Neural cell (in vitro differentiated cells): ENCODE measurements at regions not wholly inside any gene's neighbourhood (a gene's known extent, or its start where the extent isn't known, plus 50 kb on each side); places are given as distances from the start of the nearest gene placed in this dataset.

Experiments used
- H2AFZ ChIP-seq: fragments of 200-600, 300-800 bp; sonication (generic), shearing (Covaris generic); 2 replicates; pipeline ENCODE4 v1.6.0; 2014; ENCODE audit warnings: low read depth, mild to moderate bottlenecking, antibody characterized with exemption, low read length, moderate library complexity
- H3F3A ChIP-seq: fragments of 200-600 bp; shearing (Covaris generic); 2 replicates; pipeline ENCODE4 v1.6.1; 2016; ENCODE audit warnings: mild to moderate bottlenecking, moderate library complexity, mixed read lengths, antibody characterized with exemption, low read length; ENCODE audit not compliant: insufficient read depth, poor library complexity, severe bottlenecking
- H3K27ac ChIP-seq: fragments of 200-600, 300-800 bp; sonication (generic), shearing (Covaris generic); 2 replicates; pipeline ENCODE4 v1.5.1; 2014; ENCODE audit warnings: mild to moderate bottlenecking, low read length, moderate library complexity
- H3K27me3 ChIP-seq: fragments of 300-800, 200-600 bp; sonication (generic), shearing (Covaris generic); 2 replicates; pipeline ENCODE4 v1.6.0; 2014; ENCODE audit warnings: mild to moderate bottlenecking, low read depth, low read length, moderate library complexity; ENCODE audit not compliant: insufficient read depth
- H3K36me3 ChIP-seq: fragments of 300-800, 200-600 bp; sonication (generic), shearing (Covaris generic); 2 replicates; pipeline ENCODE4 v1.5.1; 2014; ENCODE audit warnings: mild to moderate bottlenecking, antibody characterized with exemption, low read length, moderate library complexity; ENCODE audit not compliant: insufficient read depth
- H3K4me2 ChIP-seq: fragments of 300-800, 200-600 bp; sonication (generic), shearing (Covaris generic); 2 replicates; pipeline ENCODE4 v1.6.0; 2014; ENCODE audit warnings: mild to moderate bottlenecking, low read length
- H3K4me3 ChIP-seq: fragments of 300-800, 200-600 bp; sonication (generic), shearing (Covaris generic); 2 replicates; pipeline ENCODE4 v1.5.1; 2014; ENCODE audit warnings: mild to moderate bottlenecking, low read length, moderate library complexity
- H3K79me2 ChIP-seq: fragments of 200-600 bp; shearing (Covaris generic); replicated peaks from 2 replicates; pipeline ENCODE4 v1.6.0; 2014; ENCODE audit warnings: mild to moderate bottlenecking, low read length, moderate library complexity; ENCODE audit not compliant: insufficient read depth
- H3K9ac ChIP-seq: fragments of 300-800, 200-600 bp; sonication (generic), shearing (Covaris generic); 2 replicates; pipeline ENCODE4 v1.6.1; 2016; ENCODE audit warnings: mild to moderate bottlenecking, low read length, mixed read lengths
- H3K9me2 ChIP-seq: fragments of 200-600 bp; shearing (Covaris generic); 2 replicates; pipeline ENCODE4 v1.6.1; 2016; ENCODE audit warnings: mild to moderate bottlenecking, low read length, mixed read lengths; ENCODE audit not compliant: insufficient read depth
- H3K9me3 ChIP-seq: fragments of 200-600, 300-800 bp; sonication (generic), shearing (Covaris generic); 2 replicates; pipeline ENCODE4 v1.6.1; 2016; ENCODE audit warnings: mild to moderate bottlenecking, mixed run types, low read length, moderate library complexity, mixed read lengths
- H4K20me1 ChIP-seq: fragments of 200-600 bp; shearing (Covaris generic); 2 replicates; pipeline ENCODE4 v1.6.1; 2016; ENCODE audit warnings: mild to moderate bottlenecking, mixed run types; ENCODE audit not compliant: insufficient read depth
- EP300 ChIP-seq: fragments of 450-650 bp; conservative IDR thresholded peaks from 2 replicates; pipeline ENCODE4 v1.6.1; 2014; ENCODE audit warnings: antibody characterized with exemption, mild to moderate bottlenecking, moderate library complexity; ENCODE audit not compliant: poor library complexity, severe bottlenecking
- EZH2 ChIP-seq: fragments of 200-600, 300-800 bp; shearing (Covaris generic), sonication (generic); IDR thresholded peaks from 2 replicates; pipeline ENCODE4 v1.6.1; 2014; ENCODE audit warnings: antibody characterized with exemption, low read length, borderline replicate concordance, mild to moderate bottlenecking; ENCODE audit not compliant: insufficient read depth, poor library complexity, severe bottlenecking
- MXI1 ChIP-seq: fragments of 450-650 bp; conservative IDR thresholded peaks from 2 replicates; pipeline ENCODE4 v1.6.1; 2014; ENCODE audit warnings: antibody characterized with exemption, mild to moderate bottlenecking; ENCODE audit not compliant: poor library complexity, severe bottlenecking
- POLR2AphosphoS5 ChIP-seq: IDR thresholded peaks from 2 replicates; pipeline ENCODE4 v1.6.1; 2012
- RAD21 ChIP-seq: fragments of 450-650 bp; conservative IDR thresholded peaks from 2 replicates; pipeline ENCODE4 v1.6.1; 2014; ENCODE audit warnings: antibody characterized with exemption, mild to moderate bottlenecking, moderate library complexity
- REST ChIP-seq: IDR thresholded peaks from 2 replicates; pipeline ENCODE4 v1.6.1; 2012; ENCODE audit warnings: borderline replicate concordance
- SMC3 ChIP-seq: fragments of 450-650 bp; conservative IDR thresholded peaks from 2 replicates; pipeline ENCODE4 v1.6.1; 2014; ENCODE audit warnings: antibody characterized with exemption, mild to moderate bottlenecking, moderate library complexity; ENCODE audit not compliant: poor library complexity
- TAF1 ChIP-seq: IDR thresholded peaks from 2 replicates; pipeline ENCODE4 v1.6.1; 2012; ENCODE audit warnings: low read depth
- TF ChIP-seq, protein P1 (sequence below): fragments of 450-650 bp; IDR thresholded peaks from 2 replicates; pipeline ENCODE4 v1.5.1; 2014; ENCODE audit warnings: antibody characterized with exemption, mild to moderate bottlenecking, moderate library complexity; ENCODE audit not compliant: poor library complexity, severe bottlenecking

- Histone ChIP-seq H2AFZ (no peak overlapping the region), H3K4me2 (no peak overlapping the region), H4K20me1 (no peaks in the 10 kb centered on the region), H3K4me3 (no peak overlapping the region), H3K9me2 (no peaks in the 10 kb centered on the region), H3K27me3 (no peaks in the 10 kb centered on the region), H3K9me3 (no peaks in the 10 kb centered on the region), H3K79me2 (no peaks in the 10 kb centered on the region), H3K9ac (no peak overlapping the region), H3K36me3 (no peaks in the 10 kb centered on the region), H3K27ac (no peak overlapping the region), H3F3A (no peaks in the 10 kb centered on the region)
- TF ChIP-seq REST (no peak), SMC3 (no peak), MXI1 (no peak), POLR2AphosphoS5 (no peak), TAF1 (no peak), EP300 (no peak), RAD21 (no peak), EZH2 (no peak)
- TF ChIP-seq, protein P1, sequence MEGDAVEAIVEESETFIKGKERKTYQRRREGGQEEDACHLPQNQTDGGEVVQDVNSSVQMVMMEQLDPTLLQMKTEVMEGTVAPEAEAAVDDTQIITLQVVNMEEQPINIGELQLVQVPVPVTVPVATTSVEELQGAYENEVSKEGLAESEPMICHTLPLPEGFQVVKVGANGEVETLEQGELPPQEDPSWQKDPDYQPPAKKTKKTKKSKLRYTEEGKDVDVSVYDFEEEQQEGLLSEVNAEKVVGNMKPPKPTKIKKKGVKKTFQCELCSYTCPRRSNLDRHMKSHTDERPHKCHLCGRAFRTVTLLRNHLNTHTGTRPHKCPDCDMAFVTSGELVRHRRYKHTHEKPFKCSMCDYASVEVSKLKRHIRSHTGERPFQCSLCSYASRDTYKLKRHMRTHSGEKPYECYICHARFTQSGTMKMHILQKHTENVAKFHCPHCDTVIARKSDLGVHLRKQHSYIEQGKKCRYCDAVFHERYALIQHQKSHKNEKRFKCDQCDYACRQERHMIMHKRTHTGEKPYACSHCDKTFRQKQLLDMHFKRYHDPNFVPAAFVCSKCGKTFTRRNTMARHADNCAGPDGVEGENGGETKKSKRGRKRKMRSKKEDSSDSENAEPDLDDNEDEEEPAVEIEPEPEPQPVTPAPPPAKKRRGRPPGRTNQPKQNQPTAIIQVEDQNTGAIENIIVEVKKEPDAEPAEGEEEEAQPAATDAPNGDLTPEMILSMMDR = no peak
Observed at GRCh38 chr5:16304846-16305245, 125.3 kb upstream of the MARCHF11 start.

DNA sequence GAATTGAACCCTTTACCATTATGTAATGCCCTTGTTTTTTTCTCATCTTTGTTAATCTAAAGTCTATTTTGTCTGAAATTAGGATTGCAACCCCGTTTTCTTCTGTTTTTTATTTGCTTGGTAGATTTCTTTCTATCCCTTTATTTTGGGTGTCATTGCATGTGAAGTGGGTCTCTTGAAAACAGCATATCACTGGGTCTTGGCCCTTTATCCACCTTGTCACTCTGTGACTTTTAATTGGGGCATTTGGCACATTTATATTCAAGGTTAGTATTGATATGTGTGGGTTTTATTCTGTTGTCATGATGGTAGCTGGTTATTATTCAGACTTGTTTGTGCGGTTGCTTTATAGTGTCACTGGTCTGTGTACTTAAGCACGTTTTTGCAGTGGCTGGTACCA lies 117.4 kb upstream of the MARCHF11 start:
- TF ChIP-seq EP300 = no peak
- no peak for TF ChIP-seq EZH2
- TF ChIP-seq POLR2AphosphoS5 = no peak
- no peak for TF ChIP-seq MXI1
- TF ChIP-seq TAF1 = no peak
- no peak for TF ChIP-seq RAD21
- no peak for TF ChIP-seq REST
- TF ChIP-seq, protein P1 = no peak
- TF ChIP-seq SMC3 = no peak
- no peak overlapping the region for H3K4me3 ChIP-seq

More for the DNA sequence above, 117.4 kb upstream of the MARCHF11 start:
- Histone ChIP-seq H4K20me1 (no peaks in the 10 kb centered on the region), H3K79me2 (no peaks in the 10 kb centered on the region), H3K27me3 (no peaks in the 10 kb centered on the region), H3K4me2 (no peak overlapping the region), H3K36me3 (no peaks in the 10 kb centered on the region), H2AFZ (no peak overlapping the region), H3K9me2 (no peaks in the 10 kb centered on the region), H3K9me3 (peaks cover 8% of the 10 kb centered on the region), H3K9ac (no peak overlapping the region), H3K27ac (no peak overlapping the region), H3F3A (no peaks in the 10 kb centered on the region)
